GM12891 (cell line): ENCODE measurements at regions not wholly inside any gene's neighbourhood (a gene's known extent, or its start where the extent isn't known, plus 50 kb on each side); places are given as distances from the start of the nearest gene placed in this dataset.
"Not testable (repeated sequence)": the region's sequence is repeated elsewhere in the genome, so short reads cannot be mapped to it uniquely, and the experiment has no call there.

Source experiments
- DNase-seq: peaks from one replicate; pipeline ENCODE4 v3.0.0; 2011; ENCODE audit warnings: low spot score; ENCODE audit not compliant: insufficient read length
- FAIRE-seq: peaks from 2 replicates; lab custom pipeline; 2011; peaks lifted over from hg19 to GRCh38; lab: Jason Lieb, UNC
- PAX5 ChIP-seq: IDR thresholded peaks from 2 replicates; pipeline ENCODE4 v1.6.1; 2011; ENCODE audit warnings: low read length, moderate library complexity, mild to moderate bottlenecking; ENCODE audit not compliant: insufficient read depth, severe bottlenecking
- POLR2A ChIP-seq: IDR thresholded peaks from 2 replicates; pipeline ENCODE4 v1.6.1; 2011; ENCODE audit warnings: low read depth, low read length, control low read depth
- POLR2AphosphoS5 ChIP-seq: IDR thresholded peaks from 2 replicates; pipeline ENCODE4 v1.6.1; 2011; ENCODE audit warnings: low read depth, low read length, control low read depth
- POU2F2 ChIP-seq: IDR thresholded peaks from 2 replicates; pipeline ENCODE4 v1.6.1; 2011; ENCODE audit warnings: low read depth, mild to moderate bottlenecking, control low read depth, low read length, moderate library complexity
- SPI1 ChIP-seq: IDR thresholded peaks from 2 replicates; pipeline ENCODE4 v1.6.1; 2011; ENCODE audit warnings: low read depth, low read length, control low read depth
- TAF1 ChIP-seq: IDR thresholded peaks from 2 replicates; pipeline ENCODE4 v1.6.1; 2011; ENCODE audit warnings: low read depth, low read length, control low read depth

GRCh38 chr6:86872810-86873209 lies 64.5 kb upstream of the HTR1E start:
- not testable (repeated sequence) for DNase-seq, FAIRE-seq

DNA sequence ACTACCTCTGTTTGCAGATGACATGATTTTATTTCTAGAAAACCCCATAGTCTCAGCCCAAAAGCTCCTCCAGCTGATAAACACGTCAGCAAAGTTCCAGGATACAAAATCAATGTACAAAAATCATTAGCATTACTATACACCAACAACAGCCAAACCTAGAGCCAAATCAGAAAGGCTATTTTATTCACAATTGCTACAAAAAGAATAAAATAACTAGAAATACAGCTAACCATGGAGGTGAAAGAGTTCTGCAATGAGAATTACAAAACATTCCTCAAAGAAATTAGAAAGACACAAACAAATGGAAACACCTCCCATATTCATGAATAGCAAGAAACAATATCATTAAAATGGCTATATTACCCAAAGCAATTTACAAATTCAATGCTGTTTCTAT lies 65.6 kb upstream of the HTR1E start:
- DNase-seq (no peak), FAIRE-seq (no peak)
- TF ChIP-seq POLR2AphosphoS5 = no peak
- TF ChIP-seq SPI1 = no peak
- TF ChIP-seq POU2F2 = no peak
- no peak for TF ChIP-seq PAX5
- no peak for TF ChIP-seq TAF1
- no peak for TF ChIP-seq POLR2A

- DNase-seq (no peak), FAIRE-seq (no peak)
- TF ChIP-seq TAF1 (no peak), POU2F2 (no peak), POLR2AphosphoS5 (no peak), SPI1 (no peak), POLR2A (no peak), PAX5 (no peak)
Measured at GRCh38 chr6:86869500-86869899, 67.8 kb upstream of the HTR1E start.

DNA sequence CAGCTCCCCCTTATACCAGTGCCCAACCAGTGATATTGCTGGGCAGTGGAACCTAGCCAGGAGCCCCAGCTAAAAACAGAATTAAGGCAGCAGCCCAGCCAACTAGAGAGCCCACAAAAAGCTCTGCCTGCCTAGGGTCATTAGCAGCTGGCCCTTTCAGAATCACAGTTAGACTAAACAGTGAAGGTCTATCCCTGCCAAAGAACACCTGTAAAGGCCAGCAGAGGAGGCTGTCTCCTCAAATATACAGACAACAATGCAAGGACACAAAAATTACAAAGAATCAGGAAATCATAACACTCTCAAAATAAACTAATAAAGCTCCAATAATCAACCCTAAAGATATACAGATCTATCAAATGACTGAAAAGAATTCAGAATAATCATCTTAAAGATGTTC lies 77.8 kb upstream of the HTR1E start:
- TF ChIP-seq POLR2AphosphoS5 = no peak
- TF ChIP-seq PAX5 = no peak
- TF ChIP-seq SPI1 = no peak
- TF ChIP-seq POLR2A = no peak
- TF ChIP-seq TAF1 = no peak
- no peak for TF ChIP-seq POU2F2
- DNase-seq (no peak), FAIRE-seq (no peak)

DNA sequence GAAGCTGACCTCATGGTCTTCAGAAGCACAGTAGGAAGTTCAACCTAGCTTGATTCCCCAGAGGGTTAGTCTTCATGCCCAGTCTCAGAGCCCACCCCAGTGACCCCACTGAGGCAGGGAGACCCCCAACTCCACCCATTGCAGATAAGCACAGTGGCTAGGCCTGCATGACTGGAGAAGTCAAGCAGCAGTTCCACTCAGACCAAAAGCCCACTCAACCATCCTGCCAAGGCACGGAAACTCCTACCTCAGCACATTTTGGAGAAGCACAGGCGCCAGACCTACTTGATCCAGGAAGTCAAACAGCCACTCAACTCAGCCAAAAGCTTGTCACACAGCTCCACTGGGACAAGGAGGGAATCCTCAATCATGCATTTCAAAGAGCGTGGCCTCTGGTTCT lies 78.4 kb upstream of the HTR1E start:
- no peak for DNase-seq
- FAIRE-seq = no peak
- no peak for TF ChIP-seq POLR2A
- no peak for TF ChIP-seq SPI1
- TF ChIP-seq POU2F2 = no peak
- TF ChIP-seq PAX5 = no peak
- TF ChIP-seq POLR2AphosphoS5 = no peak
- TF ChIP-seq TAF1 = no peak

DNA sequence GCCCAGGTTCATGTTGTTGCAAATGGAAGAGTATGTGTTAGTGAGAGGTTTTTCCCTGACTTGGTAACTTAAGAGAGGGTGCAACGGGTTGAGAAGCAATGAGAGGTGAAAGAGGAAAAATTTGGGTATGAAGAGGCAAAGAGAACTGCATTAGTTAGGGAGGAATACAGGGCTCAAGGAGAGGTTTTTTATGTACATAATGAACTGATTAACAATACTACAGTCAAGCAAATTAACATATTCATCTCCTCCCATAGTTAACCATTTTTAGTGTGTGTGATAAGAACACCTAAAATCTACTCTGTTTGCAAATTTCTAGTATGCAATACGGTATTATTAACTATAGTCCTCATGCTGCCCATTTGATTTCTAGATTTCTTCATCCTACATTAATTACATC lies 79.5 kb upstream of the HTR1E start:
- TF ChIP-seq PAX5 = no peak
- TF ChIP-seq POLR2AphosphoS5 = no peak
- no peak for TF ChIP-seq POU2F2
- no peak for TF ChIP-seq POLR2A
- no peak for TF ChIP-seq TAF1
- no peak for TF ChIP-seq SPI1
- FAIRE-seq (no peak), DNase-seq (no peak)

GRCh38 chr6:86856937-86857563 lies 80.3 kb upstream of the HTR1E start:
- DNase-seq (peak; percentile 2), FAIRE-seq (no peak)
- no peak for TF ChIP-seq POLR2AphosphoS5

DNA sequence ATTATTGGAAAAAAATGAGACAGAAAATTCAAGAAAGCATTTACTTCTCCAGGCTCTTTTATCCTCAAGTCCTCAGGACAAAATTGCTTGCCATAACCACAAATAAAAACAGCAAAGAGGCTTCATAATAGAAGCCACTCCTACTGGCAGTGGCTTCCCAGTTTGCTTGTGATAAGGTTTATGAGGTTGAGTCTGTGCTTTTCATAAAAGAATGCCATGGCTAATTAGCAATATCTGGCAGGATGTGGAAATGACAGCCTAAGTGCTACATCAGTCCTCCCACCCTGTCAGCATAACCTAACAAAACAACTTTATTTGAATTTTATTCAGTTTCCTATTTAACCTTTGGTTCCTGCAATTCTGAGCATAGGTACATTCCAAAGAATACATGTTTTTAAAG lies 80.9 kb upstream of the HTR1E start:
- no peak for TF ChIP-seq SPI1
- DNase-seq (no peak), FAIRE-seq (no peak)

- TF ChIP-seq SPI1 (no peak), TAF1 (no peak), POLR2AphosphoS5 (no peak), POU2F2 (no peak), POLR2A (no peak), PAX5 (no peak)
- no peak for FAIRE-seq
- DNase-seq = no peak
Measured at GRCh38 chr6:86848986-86849385, 88.3 kb upstream of the HTR1E start.

DNA sequence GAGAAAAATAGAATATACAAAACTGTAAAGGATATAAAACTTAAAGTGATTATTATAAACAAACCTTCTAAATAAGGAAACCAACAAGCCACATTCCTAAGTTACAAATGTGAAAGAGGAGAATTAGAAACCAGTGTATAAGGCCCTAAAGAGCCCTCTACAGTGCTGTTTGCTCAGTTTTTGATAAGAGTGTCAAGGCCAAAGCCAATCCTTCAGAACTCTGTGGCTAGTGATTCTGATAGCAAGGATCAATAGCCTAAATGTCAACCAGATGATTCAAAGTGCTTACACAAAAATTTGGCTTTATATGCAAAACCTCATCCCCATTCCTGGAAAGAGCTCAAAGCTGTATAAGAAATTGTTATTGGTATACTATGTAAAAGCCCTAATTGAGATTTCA lies 104.6 kb upstream of the HTR1E start:
- FAIRE-seq (no peak), DNase-seq (no peak)
- no peak for TF ChIP-seq PAX5
- TF ChIP-seq POU2F2 = no peak
- no peak for TF ChIP-seq POLR2A
- no peak for TF ChIP-seq TAF1
- TF ChIP-seq SPI1 = no peak
- no peak for TF ChIP-seq POLR2AphosphoS5

DNA sequence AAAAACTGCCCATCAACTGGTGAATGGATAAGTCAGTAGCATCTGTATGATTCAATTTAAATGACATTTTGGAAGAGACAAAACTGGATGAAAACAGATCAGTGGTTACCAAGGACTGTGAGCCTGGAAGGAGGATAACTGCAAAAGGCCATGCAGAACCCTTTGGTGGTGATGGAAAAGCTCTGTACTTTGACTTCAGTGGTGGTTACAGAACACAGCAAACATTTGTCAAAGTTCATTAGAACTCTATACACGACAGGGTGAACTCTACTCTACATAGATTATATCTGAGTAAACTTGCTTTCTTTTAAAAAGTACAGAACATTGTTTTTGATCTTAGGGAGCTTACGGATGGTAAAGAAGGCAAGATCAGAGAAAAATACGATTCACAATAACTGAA lies 111.9 kb upstream of the HTR1E start:
- FAIRE-seq = no peak
- TF ChIP-seq TAF1 (no peak), POU2F2 (no peak)

DNA sequence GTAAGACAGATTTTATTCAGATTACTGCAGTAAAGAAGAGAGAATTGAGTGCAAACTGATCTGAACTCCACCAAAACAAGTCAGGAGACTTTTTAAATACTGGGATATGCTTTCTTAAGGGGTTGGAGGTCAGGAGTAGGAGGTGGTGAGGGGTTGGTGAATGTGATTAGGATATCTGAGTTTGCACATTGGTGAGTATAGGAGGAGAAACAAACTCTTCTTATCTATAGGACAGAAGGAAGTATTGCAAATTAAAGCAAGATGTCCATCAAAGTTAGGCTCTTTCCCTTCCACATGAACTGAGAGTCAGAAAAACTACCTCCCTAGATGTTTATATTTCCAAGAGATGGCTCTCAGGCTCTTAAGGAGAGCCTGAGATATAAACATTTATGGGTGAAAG lies 114.6 kb upstream of the HTR1E start:
- FAIRE-seq (no peak), DNase-seq (no peak)
- TF ChIP-seq TAF1 = no peak
- TF ChIP-seq POLR2AphosphoS5 = no peak
- TF ChIP-seq SPI1 = no peak
- no peak for TF ChIP-seq POLR2A
- TF ChIP-seq POU2F2 = no peak
- no peak for TF ChIP-seq PAX5

More for the DNA sequence above, 111.9 kb upstream of the HTR1E start:
- no peak for DNase-seq
